ENCODE measurements at regions not wholly inside any gene's neighbourhood (a gene's known extent, or its start where the extent isn't known, plus 50 kb on each side); places are given as distances from the start of the nearest gene placed in this dataset.

- H3K27ac ChIP-seq (ENCODE audit: control insufficient read depth, insufficient read depth, low read length), result no peak overlapping the region
These were observed 108.6 kb upstream of the VRK1 start for GRCh38 chr14:96688629-96689028.

GRCh38 chr14:96690713-96691383 is 106.3 kb upstream of the VRK1 start:
- H3K27ac ChIP-seq (ENCODE audit: control insufficient read depth, insufficient read depth, low read length), result no peak overlapping the region
- no peak for DNase-seq (ENCODE audit: low read depth, low spot score)
- no peaks in the 10 kb centered on the region for H3K27me3 ChIP-seq (ENCODE audit: control insufficient read depth, extremely low read depth, insufficient read depth, low read length)
- no peaks in the 10 kb centered on the region for H3K9me3 ChIP-seq (ENCODE audit: control insufficient read depth, low read depth, low read length)
- H2AFZ ChIP-seq (ENCODE audit: control insufficient read depth, low read length), result no peak overlapping the region
- no peak overlapping the region for H3K9ac ChIP-seq (ENCODE audit: control insufficient read depth, extremely low read depth, insufficient read depth, low read length)
- H3K9me1 ChIP-seq (ENCODE audit: control insufficient read depth, extremely low read depth, insufficient read depth, low read length), result no peaks in the 10 kb centered on the region
- H3K4me2 ChIP-seq (ENCODE audit: control insufficient read depth, extremely low read depth, insufficient read depth, low read depth, low read length), result no peak overlapping the region
- H3K4me1 ChIP-seq (ENCODE audit: control insufficient read depth, extremely low read depth, insufficient read depth, low read length), result no peaks in the 10 kb centered on the region
- TF ChIP-seq, protein P1, sequence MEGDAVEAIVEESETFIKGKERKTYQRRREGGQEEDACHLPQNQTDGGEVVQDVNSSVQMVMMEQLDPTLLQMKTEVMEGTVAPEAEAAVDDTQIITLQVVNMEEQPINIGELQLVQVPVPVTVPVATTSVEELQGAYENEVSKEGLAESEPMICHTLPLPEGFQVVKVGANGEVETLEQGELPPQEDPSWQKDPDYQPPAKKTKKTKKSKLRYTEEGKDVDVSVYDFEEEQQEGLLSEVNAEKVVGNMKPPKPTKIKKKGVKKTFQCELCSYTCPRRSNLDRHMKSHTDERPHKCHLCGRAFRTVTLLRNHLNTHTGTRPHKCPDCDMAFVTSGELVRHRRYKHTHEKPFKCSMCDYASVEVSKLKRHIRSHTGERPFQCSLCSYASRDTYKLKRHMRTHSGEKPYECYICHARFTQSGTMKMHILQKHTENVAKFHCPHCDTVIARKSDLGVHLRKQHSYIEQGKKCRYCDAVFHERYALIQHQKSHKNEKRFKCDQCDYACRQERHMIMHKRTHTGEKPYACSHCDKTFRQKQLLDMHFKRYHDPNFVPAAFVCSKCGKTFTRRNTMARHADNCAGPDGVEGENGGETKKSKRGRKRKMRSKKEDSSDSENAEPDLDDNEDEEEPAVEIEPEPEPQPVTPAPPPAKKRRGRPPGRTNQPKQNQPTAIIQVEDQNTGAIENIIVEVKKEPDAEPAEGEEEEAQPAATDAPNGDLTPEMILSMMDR (optimal IDR thresholded peaks at IDR 0.05 in 1 of 3, IDR thresholded peaks at IDR 0.05 in 1 of 3, conservative IDR thresholded peaks at IDR 0.05 in 1 of 3; ENCODE audit: extremely low read depth in 1 of 3, insufficient read depth in 2 of 3, low read length in 3 of 3), result no peak
- TF ChIP-seq EZH2 (IDR thresholded peaks at IDR 0.05; ENCODE audit: low read length), result no peak
- no peak overlapping the region for H3K4me3 ChIP-seq (ENCODE audit: control insufficient read depth in 2 of 3, extremely low read depth in 1 of 3, insufficient read depth in 2 of 3, low read depth in 1 of 3, low read length in 3 of 3)
- no peaks in the 10 kb centered on the region for H3K36me3 ChIP-seq (ENCODE audit: control insufficient read depth in 2 of 2, extremely low read depth in 1 of 2, insufficient read depth in 2 of 2, low read length in 2 of 2)
- FAIRE-seq, result no peak
- no peaks in the 10 kb centered on the region for H3K79me2 ChIP-seq (ENCODE audit: control insufficient read depth, insufficient read depth, low read length)
- dilution Hi-C loops (cut with MboI; ENCODE audit: extremely low pct_ligation_motif_present, low sequenced_read_pairs), result no loop called here
- H4K20me1 ChIP-seq (ENCODE audit: control insufficient read depth, extremely low read depth, insufficient read depth, low read length), result no peaks in the 10 kb centered on the region

More at GRCh38 chr14:96688629-96689028, 108.6 kb upstream of the VRK1 start:
- H3K4me3 ChIP-seq (ENCODE audit: control insufficient read depth in 2 of 3, extremely low read depth in 1 of 3, insufficient read depth in 2 of 3, low read depth in 1 of 3, low read length in 3 of 3), result no peak overlapping the region
- no peak overlapping the region for H3K9ac ChIP-seq (ENCODE audit: control insufficient read depth, extremely low read depth, insufficient read depth, low read length)
- H3K4me2 ChIP-seq (ENCODE audit: control insufficient read depth, extremely low read depth, insufficient read depth, low read depth, low read length), result no peak overlapping the region
- DNase-seq (ENCODE audit: low read depth, low spot score) (no peak), FAIRE-seq (no peak)
- H3K36me3 ChIP-seq (ENCODE audit: control insufficient read depth in 2 of 2, extremely low read depth in 1 of 2, insufficient read depth in 2 of 2, low read length in 2 of 2), result no peaks in the 10 kb centered on the region
- dilution Hi-C loops (cut with MboI; ENCODE audit: extremely low pct_ligation_motif_present, low sequenced_read_pairs), result no loop called here
- H3K9me1 ChIP-seq (ENCODE audit: control insufficient read depth, extremely low read depth, insufficient read depth, low read length), result no peaks in the 10 kb centered on the region
- no peaks in the 10 kb centered on the region for H3K79me2 ChIP-seq (ENCODE audit: control insufficient read depth, insufficient read depth, low read length)
- H3K4me1 ChIP-seq (ENCODE audit: control insufficient read depth, extremely low read depth, insufficient read depth, low read length), result no peaks in the 10 kb centered on the region
- no peak for TF ChIP-seq EZH2 (IDR thresholded peaks at IDR 0.05; ENCODE audit: low read length)
- TF ChIP-seq, protein P1 (optimal IDR thresholded peaks at IDR 0.05 in 1 of 3, IDR thresholded peaks at IDR 0.05 in 1 of 3, conservative IDR thresholded peaks at IDR 0.05 in 1 of 3; ENCODE audit: extremely low read depth in 1 of 3, insufficient read depth in 2 of 3, low read length in 3 of 3), result no peak
- no peak overlapping the region for H2AFZ ChIP-seq (ENCODE audit: control insufficient read depth, low read length)
- no peaks in the 10 kb centered on the region for H3K27me3 ChIP-seq (ENCODE audit: control insufficient read depth, extremely low read depth, insufficient read depth, low read length)
- no peaks in the 10 kb centered on the region for H4K20me1 ChIP-seq (ENCODE audit: control insufficient read depth, extremely low read depth, insufficient read depth, low read length)
- H3K9me3 ChIP-seq (ENCODE audit: control insufficient read depth, low read depth, low read length), result no peaks in the 10 kb centered on the region

Data from keratinocyte (primary cell).